Panc1 (cell line): ENCODE measurements at regions not wholly inside any gene's neighbourhood (a gene's known extent, or its start where the extent isn't known, plus 50 kb on each side); places are given as distances from the start of the nearest gene placed in this dataset.

Source experiments
- POLR2AphosphoS5 ChIP-seq: IDR thresholded peaks from 2 replicates; pipeline ENCODE4 v1.6.1; 2012; ENCODE audit warnings: mild to moderate bottlenecking, low read depth, low read length, moderate library complexity
- TCF7L2 ChIP-seq: IDR thresholded peaks from 2 replicates; pipeline ENCODE4 v1.6.1; 2011; ENCODE audit warnings: mild to moderate bottlenecking, low read depth, low read length, inconsistent platforms
- TF ChIP-seq, protein P1 (sequence below): fragments of 450-650 bp; IDR thresholded peaks from 2 replicates; pipeline ENCODE4 v1.5.1; 2017; ENCODE audit warnings: mild to moderate bottlenecking

DNA sequence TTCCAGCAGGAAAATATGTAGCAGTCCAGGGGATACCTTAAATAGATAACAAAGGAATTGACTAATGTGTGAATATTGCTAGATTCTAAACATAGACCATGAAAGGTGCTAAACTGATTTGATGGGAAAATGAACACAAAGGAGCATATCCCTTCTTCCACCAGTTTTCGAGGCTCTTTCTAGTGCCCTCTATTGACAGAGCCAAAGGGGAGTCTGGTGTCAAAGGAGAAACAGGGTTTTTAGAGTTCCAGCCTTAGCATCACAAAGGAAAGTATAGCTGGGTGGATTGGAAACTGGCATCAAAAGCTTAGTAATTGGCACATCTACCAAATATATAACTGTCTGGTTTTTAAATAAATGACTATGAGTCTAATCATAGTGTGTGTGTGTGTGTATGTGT is 636.8 kb downstream of the ETV1 start:
- TF ChIP-seq, protein P1, sequence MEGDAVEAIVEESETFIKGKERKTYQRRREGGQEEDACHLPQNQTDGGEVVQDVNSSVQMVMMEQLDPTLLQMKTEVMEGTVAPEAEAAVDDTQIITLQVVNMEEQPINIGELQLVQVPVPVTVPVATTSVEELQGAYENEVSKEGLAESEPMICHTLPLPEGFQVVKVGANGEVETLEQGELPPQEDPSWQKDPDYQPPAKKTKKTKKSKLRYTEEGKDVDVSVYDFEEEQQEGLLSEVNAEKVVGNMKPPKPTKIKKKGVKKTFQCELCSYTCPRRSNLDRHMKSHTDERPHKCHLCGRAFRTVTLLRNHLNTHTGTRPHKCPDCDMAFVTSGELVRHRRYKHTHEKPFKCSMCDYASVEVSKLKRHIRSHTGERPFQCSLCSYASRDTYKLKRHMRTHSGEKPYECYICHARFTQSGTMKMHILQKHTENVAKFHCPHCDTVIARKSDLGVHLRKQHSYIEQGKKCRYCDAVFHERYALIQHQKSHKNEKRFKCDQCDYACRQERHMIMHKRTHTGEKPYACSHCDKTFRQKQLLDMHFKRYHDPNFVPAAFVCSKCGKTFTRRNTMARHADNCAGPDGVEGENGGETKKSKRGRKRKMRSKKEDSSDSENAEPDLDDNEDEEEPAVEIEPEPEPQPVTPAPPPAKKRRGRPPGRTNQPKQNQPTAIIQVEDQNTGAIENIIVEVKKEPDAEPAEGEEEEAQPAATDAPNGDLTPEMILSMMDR = peak; percentile 12; the same call in 1 of the 2 replicates
- no peak for TF ChIP-seq POLR2AphosphoS5
- TF ChIP-seq TCF7L2 = no peak
